GM18519 (cell line): ENCODE measurements at regions not wholly inside any gene's neighbourhood (a gene's known extent, or its start where the extent isn't known, plus 50 kb on each side); places are given as distances from the start of the nearest gene placed in this dataset.

Experiments used
- ATAC-seq: cut with Tn5 transposase; IDR thresholded peaks from one replicate; pipeline ENCODE4 v1.9.1; 2021; ENCODE audit warnings: mild to moderate bottlenecking, moderate library complexity; ENCODE audit not compliant: unreplicated experiment, low FRiP score

DNA sequence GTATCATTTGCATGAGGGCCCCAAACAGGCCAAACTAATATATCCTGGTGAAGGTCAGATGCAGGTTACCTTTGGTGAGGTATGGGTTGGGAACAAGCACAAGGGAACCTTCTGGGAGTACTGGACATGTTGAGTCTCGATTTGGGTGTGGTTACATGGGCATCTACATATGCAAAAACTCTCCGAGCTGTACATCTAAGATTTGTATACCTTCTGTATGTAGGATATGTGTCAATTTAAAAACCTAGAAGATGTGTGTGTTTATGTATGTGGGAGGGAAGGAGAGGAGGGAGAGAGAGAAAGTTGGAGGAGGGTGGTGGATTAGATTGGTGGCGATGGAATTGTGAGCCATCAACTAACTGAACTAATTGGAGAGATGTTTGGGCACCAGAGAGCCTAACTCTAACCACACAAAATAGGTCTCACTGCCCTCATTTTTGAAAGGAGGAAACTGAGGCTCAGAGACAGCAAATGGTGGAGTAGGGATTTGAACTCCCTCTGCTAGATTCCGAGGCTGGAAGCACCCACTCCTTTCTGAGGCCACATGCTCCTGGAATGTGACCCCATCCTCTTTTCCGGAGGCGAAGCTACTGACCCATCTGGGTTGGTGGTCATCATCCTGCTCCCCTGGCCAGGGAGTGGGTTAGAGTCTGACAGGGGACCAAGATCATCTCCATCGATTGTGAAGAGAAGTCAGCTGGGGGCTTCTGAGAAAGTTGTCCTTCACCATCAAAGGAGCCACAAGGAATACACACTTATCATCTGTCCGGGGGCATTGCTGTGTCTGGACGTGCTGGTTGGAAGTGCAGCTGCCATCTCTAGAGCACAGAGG, 107.3 kb upstream of the MYCN start:
- ATAC-seq, result no peak

DNA sequence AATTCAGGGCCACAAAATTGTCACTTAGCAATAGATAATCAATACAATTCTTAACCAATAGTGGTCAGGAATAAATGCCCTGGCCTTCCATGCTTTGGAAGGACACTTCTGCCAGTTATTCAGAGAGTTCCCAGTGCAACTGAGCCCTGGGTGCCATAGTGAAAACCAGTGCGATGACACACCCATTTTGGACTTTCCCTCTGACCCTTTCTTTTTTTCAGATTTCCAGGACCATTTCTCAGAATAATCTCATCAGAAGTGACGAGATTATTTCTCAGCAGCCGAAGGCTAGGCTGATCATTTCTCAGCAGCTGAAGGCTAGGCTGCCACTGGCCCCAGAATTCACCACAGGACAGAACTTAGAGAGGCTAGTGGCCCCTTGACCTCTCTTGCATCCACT, 106.6 kb upstream of the MYCN start:
- ATAC-seq, result no peak

DNA sequence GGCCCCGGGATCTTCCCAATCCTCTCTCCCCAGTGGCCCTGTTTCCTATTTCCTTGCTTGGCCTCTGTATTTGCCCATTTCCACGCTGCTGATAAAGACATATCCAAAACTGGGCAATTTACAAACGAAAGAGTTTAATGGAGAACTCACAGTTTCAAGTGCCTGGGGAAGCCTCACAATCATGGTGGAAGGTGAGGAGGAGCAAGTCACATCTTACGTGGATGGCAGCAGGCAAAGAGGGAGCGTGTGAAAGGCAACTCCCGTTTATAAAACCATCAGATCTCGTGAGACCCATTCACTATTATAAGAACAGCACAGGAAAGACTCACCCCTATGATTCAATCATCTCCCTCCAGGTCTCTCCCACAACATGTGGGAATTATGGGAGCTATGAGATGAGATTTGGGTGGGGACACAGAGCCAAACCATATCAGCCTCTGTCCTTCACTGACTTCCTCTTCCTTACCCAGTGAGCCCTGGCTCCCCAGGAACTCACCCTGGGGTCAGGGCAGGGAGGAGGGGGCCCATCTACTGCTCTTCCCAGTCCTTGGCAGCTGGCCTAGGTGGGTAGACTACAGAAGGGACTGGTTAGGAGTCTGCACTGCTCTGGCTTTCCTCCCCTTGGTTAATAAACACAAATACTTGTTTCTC, 105.8 kb upstream of the MYCN start:
- no peak for ATAC-seq

DNA sequence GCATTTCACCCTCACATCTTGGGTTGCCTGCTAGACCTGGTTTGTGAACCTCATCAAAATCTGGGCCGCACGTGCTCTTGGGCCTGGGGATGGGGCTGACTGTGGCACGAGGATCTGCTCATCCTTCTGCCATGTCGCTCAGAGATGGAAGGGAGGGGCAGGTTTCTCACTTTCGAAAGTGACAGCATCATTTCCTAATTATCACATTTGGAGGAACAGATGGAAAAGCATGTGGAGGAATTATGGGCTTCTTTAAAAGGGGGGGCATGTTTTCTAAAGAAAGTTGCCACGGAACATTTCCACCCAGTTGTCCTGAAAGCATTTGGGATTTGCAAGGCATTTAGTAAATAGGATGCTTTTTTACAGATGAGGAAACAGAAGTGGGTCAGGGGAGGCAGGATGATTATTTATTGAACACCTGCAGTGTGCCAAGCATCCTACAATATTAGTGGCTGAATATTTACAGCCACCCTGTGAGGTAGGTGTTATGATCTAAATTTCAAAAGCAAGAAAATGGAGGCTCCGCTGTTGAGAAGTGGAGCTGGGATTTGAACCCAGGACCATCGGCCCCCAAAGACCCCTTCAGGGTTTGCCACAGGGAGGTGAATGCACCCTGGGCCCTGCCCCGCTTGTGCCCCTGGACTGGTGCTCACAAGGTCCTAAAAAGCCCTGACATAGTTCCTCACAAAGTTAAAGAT, 104.2 kb upstream of the MYCN start:
- no peak for ATAC-seq

DNA sequence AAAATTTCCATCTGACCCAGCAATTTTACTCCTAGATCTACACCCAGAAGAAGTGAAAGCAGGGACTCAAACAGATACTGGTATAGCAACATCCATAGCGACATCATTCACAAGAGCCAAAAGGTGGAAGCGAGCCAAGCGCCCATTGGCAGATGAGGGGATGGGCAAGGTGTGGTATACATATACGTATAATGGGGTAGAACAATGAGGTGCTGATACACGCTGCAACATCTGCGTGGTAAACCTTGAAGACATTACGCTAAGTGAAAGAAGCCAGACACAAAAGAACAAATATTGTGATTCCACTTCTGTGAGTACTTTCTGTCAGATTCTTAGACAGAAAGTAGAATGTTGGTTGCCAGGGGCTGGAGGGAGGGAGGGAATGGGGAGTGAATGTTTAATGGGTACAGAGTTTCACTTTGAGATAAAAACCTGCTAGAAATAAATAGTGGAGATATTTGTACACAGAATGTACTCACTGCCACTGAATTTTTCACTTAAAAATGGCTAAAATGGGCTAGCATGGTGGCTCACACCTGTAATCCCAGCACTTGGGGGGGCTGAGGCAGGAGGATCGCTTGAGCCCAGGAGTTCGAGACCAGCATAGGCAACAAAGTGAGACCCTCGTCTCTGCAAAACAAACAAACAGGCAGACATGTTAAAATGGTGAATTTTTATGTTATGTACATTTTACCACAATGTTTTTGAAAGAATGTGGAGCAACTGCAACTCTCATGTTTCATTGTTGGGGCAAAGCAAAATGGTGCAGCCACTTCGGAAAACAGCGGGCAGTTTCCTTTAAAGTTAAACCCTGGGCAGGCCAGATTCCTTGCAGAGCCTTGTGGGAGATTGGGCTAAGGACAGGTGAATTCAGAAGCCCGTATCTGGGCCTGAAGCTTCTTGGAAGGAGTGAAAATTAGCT, 103.4 kb upstream of the MYCN start:
- no peak for ATAC-seq

DNA sequence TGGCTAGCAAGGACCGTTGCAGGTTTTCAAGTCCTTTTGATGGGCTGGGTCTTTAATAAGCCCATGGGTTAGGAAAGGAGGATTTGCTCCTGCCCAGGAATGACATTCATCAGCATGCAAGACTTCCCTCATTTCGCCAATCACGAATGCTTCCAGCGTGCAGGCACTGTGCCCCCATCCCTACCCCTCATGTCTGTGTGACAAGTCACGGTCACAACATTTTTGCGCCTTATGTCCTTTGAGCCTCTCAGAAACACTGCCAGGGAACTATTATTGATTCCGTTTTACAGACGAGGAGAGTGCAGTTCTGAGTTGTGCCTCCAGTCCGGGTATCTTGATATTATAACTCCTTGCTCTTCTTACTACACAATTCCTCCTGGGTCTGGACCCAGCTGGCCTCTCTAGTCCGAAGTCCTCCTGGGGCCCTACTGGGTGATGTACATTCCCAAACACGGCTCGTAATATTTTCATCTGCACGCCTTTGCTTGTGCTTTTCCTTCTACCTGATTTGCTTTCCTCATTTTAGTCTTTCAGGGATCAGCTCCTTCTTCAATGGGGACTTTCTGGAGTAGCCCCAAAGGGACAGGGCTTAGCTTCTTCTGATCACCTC, 101.8 kb upstream of the MYCN start:
- ATAC-seq, result no peak

DNA sequence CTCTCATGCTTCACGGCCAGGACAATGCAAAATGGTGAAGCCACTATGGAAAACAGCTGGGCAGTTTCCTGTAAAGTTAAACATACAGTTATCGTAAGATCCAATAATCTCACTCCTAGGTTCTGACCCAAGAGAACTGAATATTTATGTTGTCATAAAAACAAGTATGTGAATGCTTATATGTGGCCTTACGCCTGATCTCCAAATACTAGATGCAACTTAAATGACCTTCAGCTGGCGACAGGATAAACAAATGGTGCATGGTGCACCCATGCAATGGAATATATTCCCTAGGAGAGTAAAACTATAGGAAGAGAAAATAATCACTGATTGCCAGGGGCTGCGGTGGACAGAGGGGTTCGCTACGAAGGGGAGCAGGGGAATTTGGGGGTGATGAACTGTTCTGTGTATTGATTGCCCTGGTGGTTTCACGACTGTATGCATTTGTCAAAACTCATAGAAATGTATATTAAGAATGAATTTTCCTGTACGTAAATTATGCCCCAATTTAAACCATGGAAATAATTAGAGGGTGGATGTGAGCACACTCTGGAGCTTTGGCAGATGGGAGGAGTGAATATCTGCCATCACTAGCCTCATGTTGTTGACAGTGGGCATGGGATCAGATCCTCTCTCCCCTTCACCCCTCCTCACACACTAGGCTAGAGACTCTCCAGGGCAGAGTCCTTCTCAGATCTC, 100.8 kb upstream of the MYCN start:
- ATAC-seq, result no peak

DNA sequence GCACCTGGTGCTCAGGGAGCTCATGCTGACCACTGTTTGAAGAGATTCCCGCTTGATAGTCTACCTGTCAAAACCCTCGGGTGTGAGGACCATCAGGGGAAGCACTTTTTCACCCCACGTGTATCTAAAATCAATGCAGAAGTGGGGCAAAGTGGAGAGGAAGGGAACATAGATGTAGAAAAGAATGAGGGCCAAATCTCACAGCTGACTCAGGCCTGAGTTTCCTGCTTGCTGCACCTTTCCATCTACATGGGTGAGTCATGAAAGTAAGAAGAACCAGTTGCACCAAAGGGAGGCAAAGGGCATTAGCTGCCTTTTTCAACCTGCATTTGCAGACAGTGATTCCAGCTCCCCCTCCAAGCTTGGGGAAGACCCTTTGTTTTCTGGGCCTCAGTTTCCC, 100.2 kb upstream of the MYCN start:
- ATAC-seq, result no peak

DNA sequence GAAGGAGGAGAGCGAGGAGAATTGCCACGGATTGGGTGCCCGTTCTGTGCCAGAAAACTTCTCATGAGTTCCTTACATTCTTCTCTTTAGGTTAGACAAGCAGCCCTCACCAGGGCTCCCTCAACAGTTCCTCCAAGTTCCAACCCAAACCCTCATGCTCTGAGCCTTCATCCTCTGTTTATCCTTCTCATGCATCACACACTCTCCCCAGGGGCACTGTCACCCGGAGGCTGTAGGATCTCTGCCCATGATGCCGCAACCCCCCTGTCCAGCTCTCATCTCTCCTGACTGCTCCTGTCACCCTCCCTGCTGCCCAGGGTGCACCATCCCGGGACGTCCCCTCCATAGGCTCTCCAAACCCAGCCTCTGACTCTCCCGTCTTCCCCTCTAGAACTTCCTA, 99.4 kb upstream of the MYCN start:
- no peak for ATAC-seq

DNA sequence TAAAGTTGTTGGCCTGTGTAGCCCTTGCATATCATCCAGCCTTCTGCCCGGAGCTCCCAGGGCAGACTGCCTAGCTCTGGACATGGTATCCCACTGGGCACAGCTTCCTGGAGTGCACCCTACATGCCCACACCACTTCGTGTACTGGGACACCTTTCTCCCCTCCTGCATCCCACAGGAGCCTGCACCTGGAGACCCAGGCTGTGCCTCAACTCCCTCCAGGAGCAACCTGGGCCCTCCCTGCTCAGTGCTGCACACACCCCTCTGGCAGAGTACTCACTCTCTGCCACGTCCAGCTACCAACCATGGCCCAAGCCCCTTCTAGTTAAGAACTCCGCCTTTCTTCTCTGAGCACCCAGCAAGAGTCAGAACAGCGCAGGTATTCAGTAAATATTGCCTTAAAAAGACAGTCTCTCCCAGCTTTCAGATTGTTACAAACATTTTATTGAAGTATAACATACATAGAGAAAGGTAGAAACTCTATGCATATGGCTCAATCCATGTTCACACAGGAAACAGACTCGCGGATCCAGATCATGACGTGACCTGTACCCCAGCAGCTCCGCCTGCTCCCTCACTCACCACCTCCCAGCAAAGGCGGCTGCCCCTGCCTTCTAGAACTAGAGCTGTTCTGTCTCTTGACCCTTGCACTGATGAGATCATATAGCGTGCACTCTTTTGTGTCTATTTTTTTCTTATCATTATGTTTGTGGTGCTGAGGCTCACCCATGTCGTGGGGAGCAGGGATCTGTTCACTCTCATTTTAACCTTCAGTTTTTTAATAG, 98.4 kb upstream of the MYCN start:
- no peak for ATAC-seq

DNA sequence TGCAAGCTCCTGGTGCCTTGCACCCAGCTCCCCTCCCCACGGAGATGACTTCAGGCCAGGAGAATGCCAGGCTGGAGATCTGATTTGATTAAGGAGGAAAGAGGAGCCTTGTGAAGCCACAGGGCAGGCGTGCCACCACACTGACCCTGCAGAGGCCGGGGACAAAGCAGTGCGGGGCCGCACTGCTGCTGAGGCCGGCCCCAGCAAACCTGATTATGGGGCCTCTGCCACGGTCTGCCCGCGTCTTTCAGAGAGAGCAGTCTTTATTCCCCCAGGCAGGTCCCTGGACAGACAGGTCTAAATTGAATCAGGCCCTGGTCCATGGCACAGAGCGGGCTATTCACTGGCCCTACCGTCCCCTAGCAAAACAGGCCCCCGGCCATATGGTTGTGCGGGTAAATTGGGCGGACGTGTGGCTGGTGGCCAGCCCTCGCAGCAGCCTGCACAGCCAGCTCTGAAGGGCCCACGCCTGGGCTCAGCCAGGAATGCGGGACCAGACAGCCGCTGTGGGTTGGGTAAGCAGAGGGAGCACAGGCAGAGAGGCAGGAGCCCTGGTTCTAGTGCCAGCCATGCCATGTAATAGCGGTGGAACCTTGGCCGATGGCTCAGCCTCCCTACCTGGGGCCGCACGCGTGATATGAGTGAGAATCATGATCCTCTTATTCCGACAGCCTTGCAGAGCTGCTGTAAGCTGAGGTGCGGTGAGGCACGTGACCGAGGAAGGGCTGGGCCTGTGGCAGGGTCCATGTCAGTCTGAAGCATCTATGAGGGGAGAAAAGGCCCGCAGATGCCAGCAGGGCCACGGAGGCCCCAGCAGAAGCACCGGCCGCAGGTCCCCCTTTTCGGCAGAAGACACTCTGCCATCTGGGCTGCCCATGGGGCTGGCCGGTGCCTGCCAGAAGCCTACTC, 97.3 kb upstream of the MYCN start:
- ATAC-seq, result no peak

DNA sequence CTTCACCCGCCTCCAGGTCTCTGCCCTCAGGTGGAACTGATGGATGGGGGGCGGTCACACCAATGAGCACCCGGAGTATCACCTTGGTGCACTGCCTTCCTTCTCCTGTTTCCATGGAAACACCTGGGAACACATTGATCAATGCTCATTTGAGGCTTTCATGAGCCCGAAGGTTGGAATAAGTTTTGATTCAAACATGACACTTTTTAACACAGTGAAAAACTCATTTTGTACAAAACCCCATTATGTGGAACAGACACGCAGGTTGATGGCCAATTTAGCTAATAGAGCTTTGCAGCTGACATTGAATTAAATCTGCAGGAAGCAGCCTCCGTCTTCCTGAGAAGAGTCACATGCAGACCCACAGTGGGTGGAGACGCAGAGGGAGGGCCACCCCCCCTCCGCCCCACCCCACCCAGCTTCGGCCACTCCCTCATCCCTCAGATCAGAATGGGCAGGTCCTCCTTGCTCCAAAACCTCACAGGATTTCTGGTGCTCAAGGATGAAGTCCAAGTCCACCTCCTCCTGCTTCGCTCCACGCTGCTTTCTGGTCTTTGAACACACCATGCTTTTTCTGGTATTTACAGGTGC, 96.0 kb upstream of the MYCN start:
- ATAC-seq, result no peak

DNA sequence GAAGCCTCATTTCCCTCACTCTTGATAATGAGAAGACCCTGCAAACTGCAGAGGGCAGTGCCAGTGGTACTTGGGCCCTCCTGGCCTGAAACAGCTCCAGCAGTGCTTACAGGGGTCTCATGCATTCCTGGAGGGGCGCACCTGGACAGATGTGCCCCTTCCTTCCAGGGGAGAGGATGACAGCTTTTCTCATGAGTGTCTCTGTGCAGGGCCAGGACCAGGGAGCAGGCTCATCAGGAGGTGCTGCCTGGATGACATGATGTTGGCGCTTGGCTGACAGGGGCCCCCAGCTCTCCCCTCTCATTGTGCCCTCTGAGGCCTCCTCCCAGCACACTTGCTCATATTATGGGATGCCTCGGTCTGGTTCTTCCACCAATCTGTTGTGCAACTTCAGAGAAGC, 95.1 kb upstream of the MYCN start:
- no peak for ATAC-seq

DNA sequence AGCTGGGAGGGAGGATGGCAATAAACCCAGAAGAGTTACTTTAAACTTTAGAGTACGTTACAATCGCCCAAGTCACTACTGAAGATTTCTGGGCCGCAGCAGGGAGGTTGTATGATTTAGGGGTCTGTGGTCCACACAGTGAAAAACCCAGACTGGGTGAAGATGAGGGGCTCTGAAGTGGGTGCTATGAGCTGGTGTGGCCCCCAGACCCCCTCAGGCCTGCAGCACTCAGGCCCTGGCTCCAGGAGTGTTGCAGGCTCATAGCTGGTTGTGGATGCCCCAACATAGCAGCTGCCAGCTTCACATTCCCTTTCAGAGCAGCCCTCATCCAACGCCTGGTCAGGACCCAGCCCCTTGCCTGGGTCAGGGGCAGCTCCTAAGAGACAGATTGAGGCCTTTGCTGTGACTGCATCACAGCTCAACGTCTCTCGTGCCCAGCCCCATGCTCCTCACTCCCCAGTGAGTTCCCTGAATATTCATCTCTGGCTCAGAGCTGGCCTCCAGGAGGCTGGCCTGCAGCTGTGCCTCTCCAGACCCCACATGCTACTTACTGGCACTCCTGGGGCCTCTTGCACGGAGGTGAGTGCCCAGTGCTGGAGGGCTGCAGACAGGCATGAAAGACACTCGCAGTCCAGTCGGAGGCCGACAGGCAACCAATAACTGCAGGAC, 94.5 kb upstream of the MYCN start:
- no peak for ATAC-seq

DNA sequence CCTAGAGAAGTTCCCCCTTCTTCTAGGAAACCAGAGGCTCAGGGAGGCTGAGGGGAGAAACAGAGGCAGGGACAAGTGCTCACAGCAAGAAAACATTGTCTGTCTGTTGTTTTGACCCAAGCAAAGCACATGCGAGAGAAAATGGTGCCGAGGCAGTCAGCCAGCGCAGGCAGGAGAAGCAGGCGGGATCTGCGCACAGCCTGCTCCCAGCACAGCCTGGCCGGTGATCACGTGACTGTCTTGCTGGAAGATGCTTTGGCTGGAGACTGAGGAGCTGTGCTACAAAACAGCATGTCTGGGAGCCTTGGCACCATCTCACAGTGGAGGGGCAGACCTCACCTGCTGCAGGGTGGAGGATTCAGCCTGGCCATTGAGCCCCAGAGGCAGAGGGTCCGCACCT, 93.7 kb upstream of the MYCN start:
- no peak for ATAC-seq

DNA sequence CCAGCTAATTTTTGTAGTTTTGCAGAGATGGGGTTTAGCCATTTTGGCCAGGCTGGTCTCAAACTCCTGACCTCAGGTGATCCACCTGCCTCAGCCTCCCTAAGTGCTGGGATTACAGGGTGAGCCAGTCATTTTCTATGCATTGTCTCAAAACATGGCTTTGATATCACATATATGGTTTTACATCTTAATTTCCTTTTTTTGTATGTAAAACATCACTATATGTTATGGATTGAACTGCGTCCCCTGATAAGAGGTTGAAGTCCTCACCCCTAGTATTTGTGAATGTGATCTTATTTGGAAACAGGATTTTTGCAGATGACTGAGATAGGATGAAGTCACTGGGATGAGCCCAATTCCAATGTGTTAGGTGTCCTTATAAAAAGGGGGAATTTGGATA, 89.8 kb upstream of the MYCN start:
- ATAC-seq, result no peak
